ENCODE measurements at regions not wholly inside any gene's neighbourhood (a gene's known extent, or its start where the extent isn't known, plus 50 kb on each side); places are given as distances from the start of the nearest gene placed in this dataset.

DNA sequence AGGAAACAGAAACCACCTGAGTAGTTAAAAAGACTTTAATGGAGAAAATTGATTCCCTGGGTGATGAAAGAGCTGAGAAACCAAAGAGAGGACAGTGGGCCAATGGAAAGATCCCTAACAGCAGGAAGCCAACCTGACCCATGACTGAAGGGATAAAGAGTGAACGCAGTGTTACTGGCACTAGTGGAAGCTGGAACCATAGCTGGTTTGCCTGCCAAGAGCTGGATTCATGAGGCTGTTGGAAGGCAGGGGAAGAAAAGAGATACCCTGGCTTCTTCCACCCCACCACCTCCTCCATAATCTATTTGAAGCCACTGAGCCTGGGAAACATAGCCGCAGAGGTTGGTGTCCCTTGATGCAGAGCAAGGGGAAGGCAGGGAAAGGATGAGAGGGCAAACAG, 125.5 kb upstream of the PRKD1 start:
- TF ChIP-seq, protein P1, sequence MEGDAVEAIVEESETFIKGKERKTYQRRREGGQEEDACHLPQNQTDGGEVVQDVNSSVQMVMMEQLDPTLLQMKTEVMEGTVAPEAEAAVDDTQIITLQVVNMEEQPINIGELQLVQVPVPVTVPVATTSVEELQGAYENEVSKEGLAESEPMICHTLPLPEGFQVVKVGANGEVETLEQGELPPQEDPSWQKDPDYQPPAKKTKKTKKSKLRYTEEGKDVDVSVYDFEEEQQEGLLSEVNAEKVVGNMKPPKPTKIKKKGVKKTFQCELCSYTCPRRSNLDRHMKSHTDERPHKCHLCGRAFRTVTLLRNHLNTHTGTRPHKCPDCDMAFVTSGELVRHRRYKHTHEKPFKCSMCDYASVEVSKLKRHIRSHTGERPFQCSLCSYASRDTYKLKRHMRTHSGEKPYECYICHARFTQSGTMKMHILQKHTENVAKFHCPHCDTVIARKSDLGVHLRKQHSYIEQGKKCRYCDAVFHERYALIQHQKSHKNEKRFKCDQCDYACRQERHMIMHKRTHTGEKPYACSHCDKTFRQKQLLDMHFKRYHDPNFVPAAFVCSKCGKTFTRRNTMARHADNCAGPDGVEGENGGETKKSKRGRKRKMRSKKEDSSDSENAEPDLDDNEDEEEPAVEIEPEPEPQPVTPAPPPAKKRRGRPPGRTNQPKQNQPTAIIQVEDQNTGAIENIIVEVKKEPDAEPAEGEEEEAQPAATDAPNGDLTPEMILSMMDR (IDR thresholded peaks at IDR 0.05; ENCODE audit: insufficient read depth, low read depth, low read length): no peak
- no peak for TF ChIP-seq EZH2 (IDR thresholded peaks at IDR 0.05; ENCODE audit: insufficient read depth, low read length)

Measured in astrocyte (in vitro differentiated cells and primary cell).